ENCODE measurements at regions not wholly inside any gene's neighbourhood (a gene's known extent, or its start where the extent isn't known, plus 50 kb on each side); places are given as distances from the start of the nearest gene placed in this dataset.

- TF ChIP-seq CTCF (IDR thresholded peaks at IDR 0.05): no peak
- no peak overlapping the region for H3K4me3 ChIP-seq
- no peak overlapping the region for H3K27ac ChIP-seq
- no peak for DNase-seq (ENCODE audit: low spot score)
Observed at GRCh38 chrX:46383006-46383405, 162.2 kb downstream of the ZNF674 start.

- DNase-seq (ENCODE audit: low spot score): no peak
- TF ChIP-seq CTCF (IDR thresholded peaks at IDR 0.05): no peak
- H3K27ac ChIP-seq: no peak overlapping the region
- no peak overlapping the region for H3K4me3 ChIP-seq
Observed at GRCh38 chrX:46382595-46382994, 162.6 kb downstream of the ZNF674 start.

- DNase-seq (ENCODE audit: low spot score): no peak
- Histone ChIP-seq H3K4me3 (no peak overlapping the region), H3K27ac (no peak overlapping the region)
- no peak for TF ChIP-seq CTCF (IDR thresholded peaks at IDR 0.05)
Observed at GRCh38 chrX:46381630-46382029, 163.6 kb downstream of the ZNF674 start.

- no peak for DNase-seq (ENCODE audit: low spot score)
- Histone ChIP-seq H3K4me3 (no peak overlapping the region), H3K27ac (no peak overlapping the region)
- no peak for TF ChIP-seq CTCF (IDR thresholded peaks at IDR 0.05)
Observed at GRCh38 chrX:46380148-46380752, 165.0 kb downstream of the ZNF674 start.

GRCh38 chrX:46376246-46376885 lies 168.9 kb downstream of the ZNF674 start:
- no peak overlapping the region for H3K27ac ChIP-seq
- DNase-seq (ENCODE audit: low spot score): no peak
- no peak overlapping the region for H3K4me3 ChIP-seq
- no peak for TF ChIP-seq CTCF (IDR thresholded peaks at IDR 0.05)

- no peak for DNase-seq (ENCODE audit: low spot score)
- no peak for TF ChIP-seq CTCF (IDR thresholded peaks at IDR 0.05)
- no peak overlapping the region for H3K4me3 ChIP-seq
- no peak overlapping the region for H3K27ac ChIP-seq
Observed at GRCh38 chrX:46375831-46376230, 169.4 kb downstream of the ZNF674 start.

GRCh38 chrX:46374371-46374770 lies 170.8 kb downstream of the ZNF674 start:
- DNase-seq (ENCODE audit: low spot score): no peak
- no peak for TF ChIP-seq CTCF (IDR thresholded peaks at IDR 0.05)
- H3K27ac ChIP-seq: no peak overlapping the region
- H3K4me3 ChIP-seq: no peak overlapping the region

All from coronary artery (tissue), 2 donors.